ENCODE measurements at regions not wholly inside any gene's neighbourhood (a gene's known extent, or its start where the extent isn't known, plus 50 kb on each side); places are given as distances from the start of the nearest gene placed in this dataset.

DNA sequence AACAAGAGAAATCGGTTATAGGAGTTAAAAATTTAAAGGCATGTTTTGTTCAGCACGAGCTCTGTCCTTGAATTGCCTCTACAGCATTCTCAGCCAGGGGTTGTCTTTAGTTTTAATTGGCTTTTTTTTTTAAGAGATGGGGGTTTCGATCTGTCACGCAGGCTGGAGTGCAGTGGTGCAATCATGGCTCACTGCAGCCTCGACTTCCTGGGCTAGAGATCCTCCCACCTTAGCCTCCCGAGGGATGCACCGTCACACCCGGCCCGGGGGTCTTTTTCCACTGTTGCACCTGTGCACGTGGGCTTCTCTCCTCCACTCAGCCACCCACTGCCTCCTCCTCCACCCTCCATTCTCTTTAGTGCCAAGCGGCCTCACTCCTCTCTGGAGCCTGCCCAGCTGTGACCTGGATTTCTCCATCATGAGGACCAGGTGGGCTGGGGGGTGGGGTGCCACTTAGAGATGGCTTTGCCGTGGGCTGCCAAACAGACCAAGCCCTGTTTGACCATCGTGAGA, 106.8 kb upstream of the SEC14L1 start:
- Histone ChIP-seq H3K9me3 (peaks cover 0 to 12% (median 11%) of the 10 kb centered on the region in 3 donors), H3K4me3 (no peak overlapping the region), H3K27ac (no peak overlapping the region), H3K4me1 (peaks cover 0 to 6% (median 0%) of the 10 kb centered on the region in 3 donors), H3K27me3 (peaks cover 0 to 62% (median 0%) of the 10 kb centered on the region in 4 donors), H3K36me3 (no peaks in the 10 kb centered on the region)
- no peak for DNase-seq
- TF ChIP-seq, protein P1, sequence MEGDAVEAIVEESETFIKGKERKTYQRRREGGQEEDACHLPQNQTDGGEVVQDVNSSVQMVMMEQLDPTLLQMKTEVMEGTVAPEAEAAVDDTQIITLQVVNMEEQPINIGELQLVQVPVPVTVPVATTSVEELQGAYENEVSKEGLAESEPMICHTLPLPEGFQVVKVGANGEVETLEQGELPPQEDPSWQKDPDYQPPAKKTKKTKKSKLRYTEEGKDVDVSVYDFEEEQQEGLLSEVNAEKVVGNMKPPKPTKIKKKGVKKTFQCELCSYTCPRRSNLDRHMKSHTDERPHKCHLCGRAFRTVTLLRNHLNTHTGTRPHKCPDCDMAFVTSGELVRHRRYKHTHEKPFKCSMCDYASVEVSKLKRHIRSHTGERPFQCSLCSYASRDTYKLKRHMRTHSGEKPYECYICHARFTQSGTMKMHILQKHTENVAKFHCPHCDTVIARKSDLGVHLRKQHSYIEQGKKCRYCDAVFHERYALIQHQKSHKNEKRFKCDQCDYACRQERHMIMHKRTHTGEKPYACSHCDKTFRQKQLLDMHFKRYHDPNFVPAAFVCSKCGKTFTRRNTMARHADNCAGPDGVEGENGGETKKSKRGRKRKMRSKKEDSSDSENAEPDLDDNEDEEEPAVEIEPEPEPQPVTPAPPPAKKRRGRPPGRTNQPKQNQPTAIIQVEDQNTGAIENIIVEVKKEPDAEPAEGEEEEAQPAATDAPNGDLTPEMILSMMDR (IDR thresholded peaks at IDR 0.05): no peak
- TF ChIP-seq POLR2A (IDR thresholded peaks at IDR 0.05): no peak
- 59 to 66% methylated on average over 10 to 11 of the region's 13 CpGs for WGBS, 2 donors
- intact Hi-C loops (cut with DNase I): no loop called here

DNA sequence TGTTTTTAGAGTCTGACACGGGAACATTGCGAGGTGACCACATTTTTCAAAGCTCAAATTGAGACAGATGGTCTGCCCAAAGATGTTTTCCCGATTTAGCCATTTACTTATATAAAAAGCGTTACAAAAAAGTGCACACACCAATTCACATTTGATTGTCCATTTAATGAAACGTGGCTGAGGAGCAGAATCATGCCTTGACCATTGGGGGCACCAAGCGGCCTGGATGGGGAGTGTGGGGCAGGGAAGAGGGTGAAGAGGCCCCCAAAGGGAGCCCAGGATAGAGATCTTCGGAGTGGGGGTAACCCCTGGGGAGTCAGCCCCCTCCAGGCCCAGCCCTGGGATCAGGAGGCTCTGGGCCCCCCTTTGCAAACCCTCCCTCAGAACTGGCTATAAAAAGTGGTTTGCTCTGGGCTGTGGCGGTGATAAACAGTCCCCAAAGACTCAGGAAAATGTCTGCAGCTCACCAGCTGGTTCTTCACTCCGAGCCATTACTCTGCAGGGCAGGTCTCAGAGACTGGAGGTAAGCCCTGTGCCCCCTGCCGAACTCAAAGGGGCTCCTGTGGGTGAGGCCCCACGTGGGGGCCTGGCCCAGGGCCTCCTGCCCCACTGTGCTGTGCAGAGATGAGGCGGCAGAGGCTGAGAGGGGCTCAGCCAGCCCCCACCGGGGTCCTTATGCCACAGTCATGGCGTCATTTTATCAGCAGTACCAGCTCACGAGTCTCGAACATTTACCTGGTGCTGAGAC, 105.9 kb upstream of the SEC14L1 start:
- Histone ChIP-seq H3K36me3 (no peaks in the 10 kb centered on the region), H3K27ac (no peak overlapping the region), H3K9me3 (peaks cover 0 to 12% (median 11%) of the 10 kb centered on the region in 3 donors), H3K4me1 (peaks cover 0 to 6% (median 0%) of the 10 kb centered on the region in 3 donors), H3K27me3 (peaks cover 0 to 71% (median 0%) of the 10 kb centered on the region in 4 donors), H3K4me3 (no peak overlapping the region)
- intact Hi-C loops (cut with DNase I): no loop called here
- WGBS, 2 donors: 66 to 88% methylated on average over 4 to 13 of the region's 16 CpGs
- TF ChIP-seq, protein P1 (IDR thresholded peaks at IDR 0.05): no peak
- no peak for TF ChIP-seq POLR2A (IDR thresholded peaks at IDR 0.05)
- DNase-seq: no peak

DNA sequence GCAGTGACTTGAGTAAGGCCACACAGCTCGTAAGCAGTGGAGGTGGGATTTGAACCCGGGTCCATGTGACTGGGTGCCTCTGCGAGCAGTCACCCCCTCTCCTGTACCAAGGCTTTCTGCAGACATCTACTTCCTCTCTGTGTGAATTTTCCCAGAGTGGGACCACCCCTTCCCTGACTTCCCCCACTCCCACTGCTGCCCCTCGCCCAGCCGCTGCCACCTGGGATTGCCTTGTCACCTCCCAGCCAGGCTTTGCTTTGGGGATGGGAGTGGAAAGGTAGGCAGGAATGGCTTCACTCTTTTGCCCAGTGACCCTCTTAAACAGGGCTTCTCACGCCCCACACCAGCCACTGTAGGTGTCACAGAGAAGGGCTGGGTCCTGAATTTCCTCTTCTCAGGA, 105.2 kb upstream of the SEC14L1 start:
- DNase-seq: no peak
- Histone ChIP-seq H3K4me3 (no peak overlapping the region), H3K36me3 (no peaks in the 10 kb centered on the region), H3K27ac (no peak overlapping the region), H3K27me3 (peaks cover 0 to 71% (median 0%) of the 10 kb centered on the region in 4 donors), H3K4me1 (peaks cover 0 to 6% (median 0%) of the 10 kb centered on the region in 3 donors), H3K9me3 (peaks cover 0 to 12% (median 11%) of the 10 kb centered on the region in 3 donors)
- no peak for TF ChIP-seq POLR2A (IDR thresholded peaks at IDR 0.05)
- TF ChIP-seq, protein P1 (IDR thresholded peaks at IDR 0.05): no peak
- 89 to 96% methylated on average over 5 to 6 of the region's 6 CpGs for WGBS, 2 donors
- intact Hi-C loops (cut with DNase I): no loop called here

DNA sequence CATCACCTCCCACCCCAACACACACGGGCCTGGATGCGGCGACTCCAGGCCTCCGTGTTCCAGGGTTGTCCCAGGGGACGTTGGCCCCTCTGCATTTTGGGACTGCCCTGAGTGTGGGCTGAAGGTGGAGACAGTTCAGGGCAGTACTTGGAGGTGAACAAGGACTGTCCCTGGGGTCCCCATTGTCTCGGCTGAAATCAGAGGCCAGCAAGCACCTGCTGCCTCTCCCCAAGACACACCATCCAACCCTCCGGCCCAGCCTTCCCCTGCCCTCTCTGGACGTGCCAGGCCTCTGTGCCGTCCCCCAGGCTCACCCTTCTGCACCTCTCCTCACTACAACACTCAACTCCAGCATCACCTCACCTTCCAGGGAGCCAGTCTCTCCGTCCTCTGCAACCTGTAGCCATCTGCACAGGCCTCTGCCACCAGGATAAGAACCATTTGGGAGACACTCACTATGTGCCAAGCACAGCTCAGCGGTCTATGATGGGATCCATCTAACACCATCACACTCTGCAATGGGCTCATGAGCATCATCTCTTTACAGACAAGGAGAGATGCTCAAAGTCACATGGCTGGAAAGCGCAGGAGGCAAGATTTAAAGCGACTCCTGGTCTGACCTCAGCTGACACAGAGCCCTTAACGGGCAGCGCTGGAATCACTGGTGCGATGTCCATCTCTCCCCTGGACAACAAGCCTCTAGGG, 104.5 kb upstream of the SEC14L1 start:
- Histone ChIP-seq H3K27ac (no peak overlapping the region), H3K4me1 (peaks cover 0 to 6% (median 0%) of the 10 kb centered on the region in 3 donors), H3K9me3 (peaks cover 0 to 12% (median 11%) of the 10 kb centered on the region in 3 donors), H3K36me3 (no peaks in the 10 kb centered on the region), H3K4me3 (no peak overlapping the region), H3K27me3 (peaks cover 0 to 71% (median 0%) of the 10 kb centered on the region in 4 donors)
- 69 to 80% methylated on average over 7 to 10 of the region's 16 CpGs for WGBS, 2 donors
- no peak for TF ChIP-seq POLR2A (IDR thresholded peaks at IDR 0.05)
- TF ChIP-seq, protein P1 (IDR thresholded peaks at IDR 0.05): no peak
- DNase-seq: no peak
- intact Hi-C loops (cut with DNase I): no loop called here
